AG04450 (cell line): ENCODE measurements at regions not wholly inside any gene's neighbourhood (a gene's known extent, or its start where the extent isn't known, plus 50 kb on each side); places are given as distances from the start of the nearest gene placed in this dataset.
"Not testable (repeated sequence)": the region's sequence is repeated elsewhere in the genome, so short reads cannot be mapped to it uniquely, and the experiment has no call there.

Experiments
- CTCF ChIA-PET: fragments of 300-600, 350-600 bp; formaldehyde crosslinking; extraction: SDS; loops from one replicate; lab custom pipeline; 2022; ENCODE audit warnings: antibody characterized with exemption, inconsistent platforms; lab: Charles Lee
- POLR2A ChIA-PET: fragments of 350-600 bp; formaldehyde crosslinking; extraction: SDS; loops from one replicate; lab custom pipeline; 2021; ENCODE audit warnings: antibody characterized with exemption, inconsistent platforms; lab: Yijun Ruan, JAX
- DNase-seq: peaks from one replicate; pipeline ENCODE4 v3.0.0-alpha.2; 2011; ENCODE audit warnings: low read depth, low spot score
- H3K27ac ChIP-seq: one replicate; pipeline ENCODE4 v1.5.1; 2012; ENCODE audit warnings: low read depth, low read length, control low read depth
- H3K27me3 ChIP-seq: one replicate; pipeline ENCODE4 v1.6.0; 2012; ENCODE audit warnings: low read length; ENCODE audit not compliant: control insufficient read depth, insufficient read depth
- H3K4me3 ChIP-seq: 2 replicates; pipeline ENCODE4 v1.5.1; 2011; ENCODE audit warnings: mild to moderate bottlenecking, low read depth, low read length, control low read depth
- H3K9me3 ChIP-seq: 2 replicates; pipeline ENCODE4 v1.5.1; 2012; ENCODE audit warnings: low read length; ENCODE audit not compliant: control insufficient read depth, insufficient read depth
- CTCF ChIP-seq: IDR thresholded peaks from 2 replicates; pipeline ENCODE4 v1.5.1; 2011; ENCODE audit warnings: low read depth, low read length, control low read depth, inconsistent platforms

GRCh38 chr1:38584448-38585355 is 274.9 kb downstream of the RRAGC start:
- no peak overlapping the region for H3K4me3 ChIP-seq
- TF ChIP-seq CTCF = no peak
- no peaks in the 10 kb centered on the region for H3K9me3 ChIP-seq
- POLR2A ChIA-PET = no interaction called here
- no peak overlapping the region for H3K27ac ChIP-seq
- no peaks in the 10 kb centered on the region for H3K27me3 ChIP-seq
- CTCF ChIA-PET = interaction anchor here (1.1 kb wide), 1 partner anchor 12 kb away, joined by 3 read pairs; no protein-coding TSS in a partner anchor
- DNase-seq = no peak

GRCh38 chr1:38583287-38583686 is 276.3 kb downstream of the RRAGC start:
- DNase-seq, CTCF ChIA-PET, POLR2A ChIA-PET, H3K27ac ChIP-seq, H3K9me3 ChIP-seq, H3K4me3 ChIP-seq, H3K27me3 ChIP-seq: not testable (repeated sequence)

GRCh38 chr1:38581396-38581795 is 278.2 kb downstream of the RRAGC start:
- TF ChIP-seq CTCF = no peak
- ChIA-PET CTCF (no interaction called here), POLR2A (no interaction called here)
- Histone ChIP-seq H3K27ac (no peak overlapping the region), H3K27me3 (peaks cover 7% of the 10 kb centered on the region), H3K9me3 (no peaks in the 10 kb centered on the region), H3K4me3 (no peak overlapping the region)
- DNase-seq = no peak

- Histone ChIP-seq H3K4me3 (no peak overlapping the region), H3K27ac (no peak overlapping the region), H3K9me3 (no peaks in the 10 kb centered on the region), H3K27me3 (peaks cover 7% of the 10 kb centered on the region)
- ChIA-PET POLR2A (no interaction called here), CTCF (no interaction called here)
- TF ChIP-seq CTCF = no peak
- DNase-seq = no peak
Observed at GRCh38 chr1:38580594-38580993, 279.0 kb downstream of the RRAGC start.

GRCh38 chr1:38579056-38579455 is 280.5 kb downstream of the RRAGC start:
- Histone ChIP-seq H3K27ac (no peak overlapping the region), H3K27me3 (peaks cover 7% of the 10 kb centered on the region), H3K9me3 (no peaks in the 10 kb centered on the region), H3K4me3 (no peak overlapping the region)
- ChIA-PET CTCF (no interaction called here), POLR2A (no interaction called here)
- no peak for TF ChIP-seq CTCF
- DNase-seq = no peak
